Spleen (tissue), 11 donors: ENCODE measurements at regions not wholly inside any gene's neighbourhood (a gene's known extent, or its start where the extent isn't known, plus 50 kb on each side); places are given as distances from the start of the nearest gene placed in this dataset.

Experiments used
- DNase-seq: peaks from one replicate; pipeline ENCODE4 v3.0.0-alpha.2; 2020
- H3K27ac ChIP-seq, 8 donors: fragments of 200-600 bp; sonication (generic) in 7 of 8; 1 replicate in 4 of 8; 2 replicates in 4 of 8; pipeline versions ENCODE4 v1.5.0 to v1.8.0; 2016 to 2021; ENCODE audit warnings: inconsistent platforms in 4 of 8, mild to moderate bottlenecking in 4 of 8, moderate library complexity in 1 of 8
- H3K27me3 ChIP-seq, 7 donors: fragments of 200-600 bp; sonication (generic) in 6 of 7; replicated peaks in 1 of 7; 1 replicate in 4 of 7; 2 replicates in 3 of 7; pipeline versions ENCODE4 v1.5.0 to v1.8.0; 2016 to 2021; ENCODE audit warnings: inconsistent platforms in 3 of 7, mild to moderate bottlenecking in 1 of 7
- H3K36me3 ChIP-seq, 6 donors: fragments of 200-600 bp; sonication (generic) in 5 of 6; 1 replicate in 4 of 6; 2 replicates in 2 of 6; pipeline versions ENCODE4 v1.5.0 to v1.8.0; 2016 to 2021; ENCODE audit warnings: inconsistent platforms in 2 of 6
- H3K4me1 ChIP-seq, 6 donors: fragments of 200-600 bp; sonication (generic) in 5 of 6; 1 replicate in 3 of 6; 2 replicates in 3 of 6; pipeline versions ENCODE4 v1.5.0 to v1.8.0; 2016 to 2021; ENCODE audit warnings: inconsistent platforms in 3 of 6
- H3K4me3 ChIP-seq, 8 donors: fragments of 200-600 bp; sonication (generic) in 7 of 8; 1 replicate in 4 of 8; 2 replicates in 4 of 8; pipeline versions ENCODE4 v1.5.0 to v1.8.0; 2016 to 2021; ENCODE audit warnings: inconsistent platforms in 4 of 8, mild to moderate bottlenecking in 4 of 8, moderate library complexity in 2 of 8
- H3K9me3 ChIP-seq, 8 donors: fragments of 200-600 bp; sonication (generic) in 7 of 8; 1 replicate in 4 of 8; 2 replicates in 4 of 8; pipeline versions ENCODE4 v1.5.0 to v1.8.0; 2016 to 2021; ENCODE audit warnings: inconsistent platforms in 4 of 8
- POLR2A ChIP-seq, 3 donors: fragments of 450-650 bp; IDR thresholded peaks; one replicate each; pipeline ENCODE4 v1.5.1; 2017; ENCODE audit warnings: antibody characterized with exemption in 3 of 3, mild to moderate bottlenecking in 1 of 3
- POLR2AphosphoS5 ChIP-seq, 3 donors: sonication (generic); formaldehyde crosslinking; IDR thresholded peaks; one replicate each; pipeline ENCODE4 v1.5.1; 2017; ENCODE audit warnings: antibody characterized with exemption in 3 of 3
- WGBS, 5 donors: extraction: QIAGEN DNeasy Blood & Tissue Kit in 3 of 5; methylation state at CpG; one replicate each; pipeline versions ENCODE4 v1.1.5 to v1.1.7; 2013 to 2018; 5-methylcytosine and 5-hydroxymethylcytosine counted together
- intact Hi-C: fragments of 100-400 bp; cut with DNase I; formaldehyde crosslinking; loops from one replicate; pipeline ENCODE4 v1.15.0; 2023; ENCODE audit warnings: low total_unique reads
- TF ChIP-seq, protein P1 (sequence below), 11 experiments: fragments of 200-600 bp in 7 of 11; fragments of 450-650 bp in 4 of 11; sonication (generic) in 4 of 11; IDR thresholded peaks in 8 of 11; conservative IDR thresholded peaks in 3 of 11; 1 replicate in 7 of 11; 2 replicates in 4 of 11; pipeline versions ENCODE4 v1.4.0 to v1.8.0; 2016 to 2021; ENCODE audit warnings: antibody characterized with exemption in 11 of 11, inconsistent platforms in 4 of 11, mild to moderate bottlenecking in 1 of 11
- donor health status: healthy with polysubstance abuse.
- donor health status: DM: no; HTN: no; CAD: no; lungs with moderate emphysema.
- donor health status: DM: no; HTN: no; CAD: no.
- donor health status: Bipolar disorder and iron deficiency.
- donor health status: healthy.
- donor health status: DM: no; HTN: no; CAD: no.
- donor health status: DM: yes; HTN: yes; CAD: no.

DNA sequence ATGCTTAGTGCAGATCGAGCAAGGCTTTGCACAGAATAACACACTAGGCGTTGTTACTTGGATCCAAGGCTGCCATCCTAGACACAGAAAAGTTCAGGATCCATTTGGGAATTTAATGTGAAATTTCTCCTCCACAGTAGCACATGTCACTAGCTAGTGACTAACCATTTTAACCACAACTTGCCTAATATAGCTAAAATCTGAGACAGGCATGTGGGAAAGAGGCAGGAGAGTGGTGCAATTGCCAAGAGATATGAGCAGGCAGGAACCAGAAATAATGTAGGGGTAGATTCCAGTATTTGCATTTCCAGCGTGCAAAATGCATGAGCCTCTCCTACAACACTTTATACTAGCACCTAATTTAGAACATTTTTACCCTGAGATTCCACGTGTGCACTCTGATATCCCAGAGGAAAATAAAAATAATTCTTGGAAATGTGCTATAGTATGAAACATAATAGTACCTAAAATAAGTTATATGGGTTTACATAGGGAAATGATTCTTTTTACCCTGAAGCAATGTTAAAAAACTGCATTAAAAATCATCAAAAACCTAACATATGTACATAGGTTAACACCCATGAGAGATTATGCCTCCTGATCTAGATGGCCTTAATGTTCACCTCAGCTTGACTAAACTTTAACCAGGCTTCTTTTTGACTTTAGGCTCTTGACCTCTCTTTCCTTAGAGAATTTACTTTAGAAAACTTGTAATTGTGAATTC is 1230.6 kb upstream of the NUDT12 start:
- Histone ChIP-seq H3K36me3 (no peaks in the 10 kb centered on the region), H3K27me3 (no peaks in the 10 kb centered on the region), H3K27ac (no peak overlapping the region), H3K4me1 (no peaks in the 10 kb centered on the region), H3K9me3 (no peaks in the 10 kb centered on the region), H3K4me3 (no peak overlapping the region)
- intact Hi-C loops, result no loop called here
- 71 to 78% (median 77%) methylated on average over 4 of the region's 4 CpGs for WGBS, 5 donors
- TF ChIP-seq, protein P1, sequence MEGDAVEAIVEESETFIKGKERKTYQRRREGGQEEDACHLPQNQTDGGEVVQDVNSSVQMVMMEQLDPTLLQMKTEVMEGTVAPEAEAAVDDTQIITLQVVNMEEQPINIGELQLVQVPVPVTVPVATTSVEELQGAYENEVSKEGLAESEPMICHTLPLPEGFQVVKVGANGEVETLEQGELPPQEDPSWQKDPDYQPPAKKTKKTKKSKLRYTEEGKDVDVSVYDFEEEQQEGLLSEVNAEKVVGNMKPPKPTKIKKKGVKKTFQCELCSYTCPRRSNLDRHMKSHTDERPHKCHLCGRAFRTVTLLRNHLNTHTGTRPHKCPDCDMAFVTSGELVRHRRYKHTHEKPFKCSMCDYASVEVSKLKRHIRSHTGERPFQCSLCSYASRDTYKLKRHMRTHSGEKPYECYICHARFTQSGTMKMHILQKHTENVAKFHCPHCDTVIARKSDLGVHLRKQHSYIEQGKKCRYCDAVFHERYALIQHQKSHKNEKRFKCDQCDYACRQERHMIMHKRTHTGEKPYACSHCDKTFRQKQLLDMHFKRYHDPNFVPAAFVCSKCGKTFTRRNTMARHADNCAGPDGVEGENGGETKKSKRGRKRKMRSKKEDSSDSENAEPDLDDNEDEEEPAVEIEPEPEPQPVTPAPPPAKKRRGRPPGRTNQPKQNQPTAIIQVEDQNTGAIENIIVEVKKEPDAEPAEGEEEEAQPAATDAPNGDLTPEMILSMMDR (IDR thresholded peaks at IDR 0.05 in 8 of 11, conservative IDR thresholded peaks at IDR 0.05 in 3 of 11), result no peak
- TF ChIP-seq POLR2AphosphoS5 (IDR thresholded peaks at IDR 0.05) (no peak), POLR2A (IDR thresholded peaks at IDR 0.05) (no peak)
- no peak for DNase-seq

DNA sequence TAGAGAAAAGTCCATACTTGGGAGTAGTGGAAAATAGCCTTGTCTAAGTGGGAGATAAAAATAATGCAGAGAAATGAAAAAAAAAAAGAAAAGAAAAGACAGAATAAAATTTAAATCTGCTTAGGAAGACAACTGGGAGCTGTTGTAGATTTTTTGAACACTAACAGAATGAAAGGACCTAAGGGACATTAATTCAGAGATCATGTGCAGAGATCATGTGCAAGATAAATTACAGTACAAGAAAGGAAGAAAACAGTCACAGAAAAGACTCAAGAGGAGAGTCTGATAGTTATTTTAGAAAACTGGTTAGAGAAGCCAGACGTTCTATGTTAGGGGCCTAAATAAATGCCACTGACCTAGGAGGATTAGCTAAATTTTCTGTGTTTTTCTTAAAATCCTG is 1226.8 kb upstream of the NUDT12 start:
- H3K4me1 ChIP-seq, result no peaks in the 10 kb centered on the region
- no peak for DNase-seq
- H3K4me3 ChIP-seq, result no peak overlapping the region
- no peaks in the 10 kb centered on the region for H3K36me3 ChIP-seq
- TF ChIP-seq POLR2A (IDR thresholded peaks at IDR 0.05) (no peak), POLR2AphosphoS5 (IDR thresholded peaks at IDR 0.05) (no peak)
- TF ChIP-seq, protein P1 (IDR thresholded peaks at IDR 0.05 in 8 of 11, conservative IDR thresholded peaks at IDR 0.05 in 3 of 11), result no peak
- intact Hi-C loops, result no loop called here
- peaks cover 0 to 23% (median 11%) of the 10 kb centered on the region in 8 donors for H3K9me3 ChIP-seq
- H3K27me3 ChIP-seq, result no peaks in the 10 kb centered on the region
- WGBS, 5 donors, result 43 to 73% (median 56%) methylated on average over 1 of the region's 1 CpG
- H3K27ac ChIP-seq, result no peak overlapping the region

DNA sequence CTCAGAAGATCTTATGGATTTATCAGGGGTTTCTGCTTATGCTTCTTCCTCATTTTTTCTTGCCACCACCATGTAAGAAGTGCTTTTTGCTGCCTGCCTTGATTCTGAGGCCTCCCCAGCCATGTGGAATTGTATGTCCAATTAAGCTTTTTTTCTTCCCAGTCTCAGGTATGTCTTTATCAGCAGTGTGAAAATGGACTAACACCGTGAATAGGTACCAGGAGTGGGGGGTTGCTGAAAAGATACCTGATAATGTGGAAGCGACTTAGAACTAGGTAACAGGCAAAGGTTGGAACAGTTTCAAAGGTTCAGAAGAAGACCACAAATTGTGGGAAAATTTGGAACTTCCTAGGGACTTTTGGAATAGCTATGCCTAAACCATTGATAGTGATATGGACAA is 1222.5 kb upstream of the NUDT12 start:
- WGBS, 5 donors, result 83 to 90% (median 87%) methylated on average over 2 of the region's 2 CpGs
- peaks cover 0 to 36% (median 15%) of the 10 kb centered on the region in 8 donors for H3K9me3 ChIP-seq
- intact Hi-C loops, result no loop called here
- H3K4me1 ChIP-seq, result no peaks in the 10 kb centered on the region
- H3K27me3 ChIP-seq, result no peaks in the 10 kb centered on the region
- TF ChIP-seq, protein P1 (IDR thresholded peaks at IDR 0.05 in 8 of 11, conservative IDR thresholded peaks at IDR 0.05 in 3 of 11), result no peak
- no peak for TF ChIP-seq POLR2A (IDR thresholded peaks at IDR 0.05)
- TF ChIP-seq POLR2AphosphoS5 (IDR thresholded peaks at IDR 0.05), result no peak
- H3K27ac ChIP-seq, result no peak overlapping the region
- H3K36me3 ChIP-seq, result no peaks in the 10 kb centered on the region
- H3K4me3 ChIP-seq, result no peak overlapping the region
- no peak for DNase-seq

DNA sequence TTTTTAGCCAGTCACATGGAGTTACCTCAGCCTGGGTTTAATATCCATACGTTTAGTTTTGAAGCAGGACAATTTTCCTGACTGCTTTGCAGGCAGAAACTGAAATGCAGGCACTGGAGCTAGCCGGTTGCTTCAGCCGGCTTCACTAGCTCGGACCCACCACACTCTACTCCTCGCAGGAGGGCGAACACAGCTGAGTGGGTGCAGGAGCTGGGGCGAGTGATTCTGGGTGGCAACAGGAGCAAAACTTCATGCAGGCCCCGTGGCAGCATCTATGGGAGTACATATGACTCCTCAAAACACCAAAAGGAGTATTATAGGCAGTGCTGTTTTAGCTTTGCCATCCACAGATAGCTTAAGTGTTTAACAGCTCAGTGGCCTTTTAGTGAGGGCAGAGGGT is 1211.8 kb upstream of the NUDT12 start:
- no peak for DNase-seq
- 77 to 91% (median 86%) methylated on average over 8 of the region's 8 CpGs for WGBS, 5 donors
- TF ChIP-seq, protein P1 (IDR thresholded peaks at IDR 0.05 in 8 of 11, conservative IDR thresholded peaks at IDR 0.05 in 3 of 11), result no peak
- TF ChIP-seq POLR2AphosphoS5 (IDR thresholded peaks at IDR 0.05), result no peak
- H3K36me3 ChIP-seq, result no peaks in the 10 kb centered on the region
- no peaks in the 10 kb centered on the region for H3K27me3 ChIP-seq
- intact Hi-C loops, result no loop called here
- H3K27ac ChIP-seq, result no peak overlapping the region
- H3K9me3 ChIP-seq, result peaks cover 0 to 19% (median 7%) of the 10 kb centered on the region in 8 donors
- no peak overlapping the region for H3K4me3 ChIP-seq
- H3K4me1 ChIP-seq, result no peaks in the 10 kb centered on the region
